ENCODE measurements at regions not wholly inside any gene's neighbourhood (a gene's known extent, or its start where the extent isn't known, plus 50 kb on each side); places are given as distances from the start of the nearest gene placed in this dataset.
"Not testable (repeated sequence)": the region's sequence is repeated elsewhere in the genome, so short reads cannot be mapped to it uniquely, and the experiment has no call there.

GRCh38 chr7:34390103-34390502 is 267.9 kb upstream of the NPSR1 start:
- no peak for DNase-seq (ENCODE audit: low read depth in 3 of 3)

- DNase-seq (ENCODE audit: low read depth in 3 of 3), result no peak
Observed at GRCh38 chr7:34392972-34393371, 265.0 kb upstream of the NPSR1 start.

- DNase-seq (ENCODE audit: low read depth in 3 of 3), result no peak
Observed at GRCh38 chr7:34396437-34397064, 261.5 kb upstream of the NPSR1 start.

- no peak for DNase-seq (ENCODE audit: low read depth in 3 of 3)
Observed at GRCh38 chr7:34401776-34402175, 256.2 kb upstream of the NPSR1 start.

GRCh38 chr7:34406848-34407530 is 251.0 kb upstream of the NPSR1 start:
- DNase-seq (ENCODE audit: low read depth in 3 of 3), result no peak

GRCh38 chr7:34407586-34407985 is 250.4 kb upstream of the NPSR1 start:
- no peak for DNase-seq (ENCODE audit: low read depth in 3 of 3)

GRCh38 chr7:34417781-34418180 is 240.2 kb upstream of the NPSR1 start:
- no peak for DNase-seq (ENCODE audit: low read depth in 3 of 3)

- DNase-seq (ENCODE audit: low read depth in 3 of 3), result no peak
Observed at GRCh38 chr7:34421526-34421925, 236.5 kb upstream of the NPSR1 start.

GRCh38 chr7:34425194-34425593 is 232.8 kb upstream of the NPSR1 start:
- DNase-seq (ENCODE audit: low read depth in 3 of 3), result no peak

GRCh38 chr7:34425631-34426384 is 232.2 kb upstream of the NPSR1 start:
- no peak for DNase-seq (ENCODE audit: low read depth in 3 of 3)

- DNase-seq (ENCODE audit: low read depth in 3 of 3), result no peak
Observed at GRCh38 chr7:34430456-34430855, 227.6 kb upstream of the NPSR1 start.

- no peak for DNase-seq (ENCODE audit: low read depth in 3 of 3)
Observed at GRCh38 chr7:34438436-34438835, 219.6 kb upstream of the NPSR1 start.

- DNase-seq (ENCODE audit: low read depth in 3 of 3), result no peak
Observed at GRCh38 chr7:34445653-34446052, 212.4 kb upstream of the NPSR1 start.

- DNase-seq (ENCODE audit: low read depth in 3 of 3), result not testable (repeated sequence)
Observed at GRCh38 chr7:34448531-34448930, 209.5 kb upstream of the NPSR1 start.

GRCh38 chr7:34449765-34450164 is 208.3 kb upstream of the NPSR1 start:
- no peak for DNase-seq (ENCODE audit: low read depth in 3 of 3)

- DNase-seq (ENCODE audit: low read depth in 3 of 3), result no peak
Observed at GRCh38 chr7:34451183-34451582, 206.8 kb upstream of the NPSR1 start.

- DNase-seq (ENCODE audit: low read depth in 3 of 3), result no peak
Observed at GRCh38 chr7:34451923-34452322, 206.1 kb upstream of the NPSR1 start.

- no peak for DNase-seq (ENCODE audit: low read depth in 3 of 3)
Observed at GRCh38 chr7:34452363-34452762, 205.7 kb upstream of the NPSR1 start.

GRCh38 chr7:34453150-34453549 is 204.9 kb upstream of the NPSR1 start:
- DNase-seq (ENCODE audit: low read depth in 3 of 3), result no peak

GRCh38 chr7:34454381-34454780 is 203.6 kb upstream of the NPSR1 start:
- no peak for DNase-seq (ENCODE audit: low read depth in 3 of 3)

GRCh38 chr7:34457329-34457728 is 200.7 kb upstream of the NPSR1 start:
- DNase-seq (ENCODE audit: low read depth in 3 of 3), result no peak

GRCh38 chr7:34463830-34464229 is 194.2 kb upstream of the NPSR1 start:
- DNase-seq (ENCODE audit: low read depth in 3 of 3), result no peak

- DNase-seq (ENCODE audit: low read depth in 3 of 3), result no peak
Observed at GRCh38 chr7:34471844-34472243, 186.2 kb upstream of the NPSR1 start.

Data from stimulated activated CD4-positive, alpha-beta T cell treated with anti-CD3 and anti-CD28 coated beads, TNF-alpha, amount 100 ng/mL, for 24 hours (primary cell).